ENCODE measurements at regions not wholly inside any gene's neighbourhood (a gene's known extent, or its start where the extent isn't known, plus 50 kb on each side); places are given as distances from the start of the nearest gene placed in this dataset.

GRCh38 chr2:217469203-217469810 lies 533.5 kb downstream of the TNS1 start:
- Histone ChIP-seq H3K9me3 (ENCODE audit: low read length) (no peaks in the 10 kb centered on the region), H3K9ac (ENCODE audit: insufficient read depth, low read depth, low read length) (no peak overlapping the region), H3K4me2 (ENCODE audit: low read depth, low read length) (no peak overlapping the region), H3K79me2 (ENCODE audit: insufficient read depth, low read length) (no peaks in the 10 kb centered on the region), H4K20me1 (ENCODE audit: insufficient read depth, low read length) (no peaks in the 10 kb centered on the region), H3K36me3 (replicated peaks in 1 of 2; ENCODE audit: control insufficient read depth in 1 of 2, insufficient read depth in 2 of 2, low read length in 2 of 2) (no peaks in the 10 kb centered on the region), H3K4me3 (replicated peaks in 1 of 3; ENCODE audit: insufficient read depth in 1 of 3, low read depth in 2 of 3, low read length in 3 of 3) (no peak overlapping the region), H3K27ac (ENCODE audit: extremely low read length, insufficient read depth, low read length) (no peak overlapping the region), H3K4me1 (ENCODE audit: insufficient read depth, low read length) (no peaks in the 10 kb centered on the region), H3K27me3 (ENCODE audit: control insufficient read depth in 1 of 2, insufficient read depth in 2 of 2, low read length in 2 of 2) (no peaks in the 10 kb centered on the region), H2AFZ (ENCODE audit: low read length) (no peak overlapping the region)
- ChIA-PET CTCF (ENCODE audit: low intra/inter-chr PET ratio, low total read pairs) (no interaction called here), POLR2A (no interaction called here)
- ATAC-seq (no peak; the same call in 2 of the 3 replicates), DNase-seq (ENCODE audit: low spot score) (no peak), FAIRE-seq (no peak)
- TF ChIP-seq ZSCAN20 (CRISPR knock-in tag; IDR thresholded peaks at IDR 0.05; ENCODE audit: borderline replicate concordance) (no peak), CEBPB (IDR thresholded peaks at IDR 0.05; ENCODE audit: borderline replicate concordance, low read depth, low read length) (peak; percentile 75), CEBPG (CRISPR knock-in tag; IDR thresholded peaks at IDR 0.05) (peak; percentile 69)
- BruUV-seq (replicated peaks) = no TSS peak
- in situ Hi-C loops (cut with HindIII; ENCODE audit: extremely low pct_ligation_motif_present, low pct_unique_long_range_greater_than_20kb) (no loop called here), intact Hi-C loops (cut with micrococcal nuclease; ENCODE audit: unreplicated experiment) (no loop called here)
- 8% methylated on average over 2 of the region's 2 CpGs for WGBS (ENCODE audit: low lambda C conversion rate)

GRCh38 chr2:217468042-217468830 lies 534.6 kb downstream of the TNS1 start:
- in situ Hi-C loops (cut with HindIII; ENCODE audit: extremely low pct_ligation_motif_present, low pct_unique_long_range_greater_than_20kb) = no loop called here
- DNase-seq (ENCODE audit: low spot score) = no peak
- H2AFZ ChIP-seq (ENCODE audit: low read length) = no peak overlapping the region
- ChIA-PET POLR2A (no interaction called here), CTCF (ENCODE audit: low intra/inter-chr PET ratio, low total read pairs) (no interaction called here)
- no peaks in the 10 kb centered on the region for H3K27me3 ChIP-seq (ENCODE audit: control insufficient read depth in 1 of 2, insufficient read depth in 2 of 2, low read length in 2 of 2)
- 13% methylated on average over 2 of the region's 2 CpGs for WGBS (ENCODE audit: low lambda C conversion rate)
- 0 out of 3 replicates have a peak, but pooled peaks have one; percentile 41 for ATAC-seq
- H3K79me2 ChIP-seq (ENCODE audit: insufficient read depth, low read length) = no peaks in the 10 kb centered on the region
- H3K36me3 ChIP-seq (replicated peaks in 1 of 2; ENCODE audit: control insufficient read depth in 1 of 2, insufficient read depth in 2 of 2, low read length in 2 of 2) = no peaks in the 10 kb centered on the region
- intact Hi-C loops (cut with micrococcal nuclease; ENCODE audit: unreplicated experiment) = no loop called here
- no TSS peak for BruUV-seq (replicated peaks)
- FAIRE-seq = no peak
- H3K27ac ChIP-seq (ENCODE audit: extremely low read length, insufficient read depth, low read length) = no peak overlapping the region
- H3K4me3 ChIP-seq (replicated peaks in 1 of 3; ENCODE audit: insufficient read depth in 1 of 3, low read depth in 2 of 3, low read length in 3 of 3) = no peak overlapping the region
- H3K4me2 ChIP-seq (ENCODE audit: low read depth, low read length) = no peak overlapping the region
- no peak overlapping the region for H3K9ac ChIP-seq (ENCODE audit: insufficient read depth, low read depth, low read length)
- no peaks in the 10 kb centered on the region for H3K9me3 ChIP-seq (ENCODE audit: low read length)
- no peaks in the 10 kb centered on the region for H4K20me1 ChIP-seq (ENCODE audit: insufficient read depth, low read length)
- no peaks in the 10 kb centered on the region for H3K4me1 ChIP-seq (ENCODE audit: insufficient read depth, low read length)
- no peak for TF ChIP-seq ZNF552 (CRISPR knock-in tag; IDR thresholded peaks at IDR 0.05; ENCODE audit: borderline replicate concordance)
- no peak for TF ChIP-seq CBX1 (IDR thresholded peaks at IDR 0.05; ENCODE audit: low read depth)
- TF ChIP-seq ZNF761 (CRISPR knock-in tag; conservative IDR thresholded peaks at IDR 0.05) = no peak
- no peak for TF ChIP-seq KLF16 (CRISPR knock-in tag; IDR thresholded peaks at IDR 0.05)
- TF ChIP-seq ZNF773 (CRISPR knock-in tag; IDR thresholded peaks at IDR 0.05; ENCODE audit: borderline replicate concordance) = no peak
- TF ChIP-seq ZNF451 (CRISPR knock-in tag; IDR thresholded peaks at IDR 0.05) = no peak
- TF ChIP-seq XRCC5 (optimal IDR thresholded peaks at IDR 0.05; ENCODE audit: low read length) = no peak
- no peak for TF ChIP-seq IKZF1 (IDR thresholded peaks at IDR 0.05)
- TF ChIP-seq THAP7 (CRISPR knock-in tag; IDR thresholded peaks at IDR 0.05) = no peak
- no peak for TF ChIP-seq EP300 (IDR thresholded peaks at IDR 0.05; ENCODE audit: low read depth in 2 of 2, low read length in 2 of 2)
- TF ChIP-seq EP300 (CRISPR knock-in tag; IDR thresholded peaks at IDR 0.05; ENCODE audit: borderline replicate concordance) = no peak
